GM23338 (cell line): ENCODE measurements at regions not wholly inside any gene's neighbourhood (a gene's known extent, or its start where the extent isn't known, plus 50 kb on each side); places are given as distances from the start of the nearest gene placed in this dataset.

ENCODE experiments used
- ATAC-seq: fragments of 200-7000 bp; cut with Tn5 transposase; 3 replicates; pipeline ENCODE4 v1.9.1; 2020
- DNase-seq: peaks from one replicate; pipeline ENCODE4 v3.0.0-alpha.2; 2015; ENCODE audit warnings: low spot score
- H2AFZ ChIP-seq: fragments of 200-600 bp; sonication (generic); 2 replicates; pipeline ENCODE4 v1.8.0; 2016; ENCODE audit warnings: antibody characterized with exemption, mild to moderate bottlenecking, moderate library complexity
- H3F3A ChIP-seq: fragments of 200-600 bp; sonication (generic); replicated peaks from 2 replicates; pipeline ENCODE4 v1.8.0; 2017; ENCODE audit warnings: antibody characterized with exemption, mixed run types, low read depth
- H3K27ac ChIP-seq: fragments of 200-600 bp; sonication (generic); 2 replicates; pipeline ENCODE4 v1.6.1; 2016; ENCODE audit warnings: low read depth
- H3K27me3 ChIP-seq: fragments of 200-600 bp; sonication (generic); 2 replicates; pipeline ENCODE4 v1.8.0; 2016; ENCODE audit warnings: mild to moderate bottlenecking, mixed run types, moderate library complexity; ENCODE audit not compliant: insufficient read depth
- H3K36me3 ChIP-seq: fragments of 200-600 bp; sonication (generic); 2 replicates; pipeline ENCODE4 v1.8.0; 2016; ENCODE audit warnings: mild to moderate bottlenecking; ENCODE audit not compliant: insufficient read depth
- H3K4me1 ChIP-seq: fragments of 200-600 bp; sonication (generic); 2 replicates; pipeline ENCODE4 v1.8.0; 2016; ENCODE audit warnings: mild to moderate bottlenecking, moderate library complexity; ENCODE audit not compliant: insufficient read depth
- H3K4me2 ChIP-seq: fragments of 200-600 bp; sonication (generic); 2 replicates; pipeline ENCODE4 v1.7.1; 2017; ENCODE audit warnings: mixed run types
- H3K4me3 ChIP-seq: fragments of 200-600 bp; sonication (generic); 2 replicates; pipeline ENCODE4 v1.6.1; 2016; ENCODE audit warnings: mixed run types
- H3K79me2 ChIP-seq: fragments of 200-600 bp; sonication (generic); replicated peaks from 2 replicates; pipeline ENCODE4 v1.8.0; 2017; ENCODE audit warnings: mild to moderate bottlenecking; ENCODE audit not compliant: insufficient read depth
- H3K9me2 ChIP-seq: fragments of 200-600 bp; sonication (generic); 2 replicates; pipeline ENCODE4 v1.8.0; 2017; ENCODE audit not compliant: insufficient read depth
- H4K20me1 ChIP-seq: fragments of 200-600 bp; sonication (generic); replicated peaks from 2 replicates; pipeline ENCODE4 v1.8.0; 2017; ENCODE audit warnings: mild to moderate bottlenecking; ENCODE audit not compliant: insufficient read depth
- H3K27ac Mint-ChIP-seq: 2 replicates; pipeline ENCODE4 v1.8.0; 2020; ENCODE audit warnings: inconsistent platforms, mild to moderate bottlenecking, moderate library complexity, mixed read lengths
- H3K27me3 Mint-ChIP-seq: 3 replicates; pipeline ENCODE4 v1.8.0; 2022; ENCODE audit warnings: low read depth, mild to moderate bottlenecking, moderate library complexity, mixed read lengths, inconsistent platforms; ENCODE audit not compliant: insufficient read depth, poor library complexity
- H3K36me3 Mint-ChIP-seq: 3 replicates; pipeline ENCODE4 v1.8.0; 2021; ENCODE audit warnings: low read depth, mild to moderate bottlenecking, inconsistent platforms, moderate library complexity, mixed read lengths
- H3K4me1 Mint-ChIP-seq: 3 replicates; pipeline ENCODE4 v1.8.0; 2020; ENCODE audit warnings: mild to moderate bottlenecking, inconsistent platforms, mixed read lengths
- H3K4me3 Mint-ChIP-seq: 3 replicates; pipeline ENCODE4 v1.8.0; 2021; ENCODE audit warnings: moderate library complexity, mild to moderate bottlenecking, inconsistent platforms, mixed read lengths
- H3K9me3 Mint-ChIP-seq: 3 replicates; pipeline ENCODE4 v1.8.0; 2020; ENCODE audit warnings: moderate library complexity, mild to moderate bottlenecking, inconsistent platforms, mixed read lengths
- ETS1 ChIP-seq: IDR thresholded peaks from 2 replicates; pipeline ENCODE4 v1.6.1; 2016; ENCODE audit warnings: antibody characterized with exemption
- EZH2 ChIP-seq: fragments of 200-600 bp; sonication (generic); IDR thresholded peaks from one replicate; pipeline ENCODE4 v1.8.0; 2017; ENCODE audit warnings: antibody characterized with exemption, mild to moderate bottlenecking, low read depth; ENCODE audit not compliant: unreplicated experiment
- JUNB ChIP-seq: IDR thresholded peaks from one replicate; pipeline ENCODE4 v1.6.1; 2016; ENCODE audit warnings: antibody characterized with exemption; ENCODE audit not compliant: unreplicated experiment
- NANOG ChIP-seq: IDR thresholded peaks from 2 replicates; pipeline ENCODE4 v1.6.1; 2016; ENCODE audit warnings: antibody characterized with exemption, borderline replicate concordance
- POLR2AphosphoS5 ChIP-seq: IDR thresholded peaks from 2 replicates; pipeline ENCODE4 v1.6.1; 2016; ENCODE audit warnings: antibody characterized with exemption, low read depth
- ZNF114 ChIP-seq: fragments of 250-450 bp; sonication (Bioruptor Pico); IDR thresholded peaks from 2 replicates; pipeline ENCODE4 v1.5.0; 2020; ENCODE audit warnings: mild to moderate bottlenecking, moderate library complexity
- ZNF331 ChIP-seq: fragments of 250-450 bp; sonication (Bioruptor Pico); IDR thresholded peaks from 2 replicates; pipeline ENCODE4 v1.5.0; 2020; ENCODE audit warnings: low read depth, mild to moderate bottlenecking, moderate library complexity
- TF ChIP-seq, protein P1 (sequence below), 2 experiments: fragments of 200-600 bp in 1 of 2; sonication (generic) in 1 of 2; conservative IDR thresholded peaks; 2 replicates each; pipeline versions ENCODE4 v1.5.1 to v1.6.1; 2016 to 2017; ENCODE audit warnings: antibody characterized with exemption in 2 of 2, low read depth in 2 of 2, mild to moderate bottlenecking in 2 of 2, moderate library complexity in 1 of 2
- TF ChIP-seq, protein P2 (sequence below): IDR thresholded peaks from one replicate; pipeline ENCODE4 v1.6.1; 2018; ENCODE audit warnings: antibody characterized with exemption; ENCODE audit not compliant: unreplicated experiment

GRCh38 chr7:91345449-91345848, 81.2 kb downstream of the FZD1 start (continued):
- TF ChIP-seq, protein P1, sequence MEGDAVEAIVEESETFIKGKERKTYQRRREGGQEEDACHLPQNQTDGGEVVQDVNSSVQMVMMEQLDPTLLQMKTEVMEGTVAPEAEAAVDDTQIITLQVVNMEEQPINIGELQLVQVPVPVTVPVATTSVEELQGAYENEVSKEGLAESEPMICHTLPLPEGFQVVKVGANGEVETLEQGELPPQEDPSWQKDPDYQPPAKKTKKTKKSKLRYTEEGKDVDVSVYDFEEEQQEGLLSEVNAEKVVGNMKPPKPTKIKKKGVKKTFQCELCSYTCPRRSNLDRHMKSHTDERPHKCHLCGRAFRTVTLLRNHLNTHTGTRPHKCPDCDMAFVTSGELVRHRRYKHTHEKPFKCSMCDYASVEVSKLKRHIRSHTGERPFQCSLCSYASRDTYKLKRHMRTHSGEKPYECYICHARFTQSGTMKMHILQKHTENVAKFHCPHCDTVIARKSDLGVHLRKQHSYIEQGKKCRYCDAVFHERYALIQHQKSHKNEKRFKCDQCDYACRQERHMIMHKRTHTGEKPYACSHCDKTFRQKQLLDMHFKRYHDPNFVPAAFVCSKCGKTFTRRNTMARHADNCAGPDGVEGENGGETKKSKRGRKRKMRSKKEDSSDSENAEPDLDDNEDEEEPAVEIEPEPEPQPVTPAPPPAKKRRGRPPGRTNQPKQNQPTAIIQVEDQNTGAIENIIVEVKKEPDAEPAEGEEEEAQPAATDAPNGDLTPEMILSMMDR (conservative IDR thresholded peaks at IDR 0.05; ENCODE audit: low read depth in 2 of 2): no peak
- TF ChIP-seq EZH2 (no peak), POLR2AphosphoS5 (no peak), JUNB (no peak)

DNA sequence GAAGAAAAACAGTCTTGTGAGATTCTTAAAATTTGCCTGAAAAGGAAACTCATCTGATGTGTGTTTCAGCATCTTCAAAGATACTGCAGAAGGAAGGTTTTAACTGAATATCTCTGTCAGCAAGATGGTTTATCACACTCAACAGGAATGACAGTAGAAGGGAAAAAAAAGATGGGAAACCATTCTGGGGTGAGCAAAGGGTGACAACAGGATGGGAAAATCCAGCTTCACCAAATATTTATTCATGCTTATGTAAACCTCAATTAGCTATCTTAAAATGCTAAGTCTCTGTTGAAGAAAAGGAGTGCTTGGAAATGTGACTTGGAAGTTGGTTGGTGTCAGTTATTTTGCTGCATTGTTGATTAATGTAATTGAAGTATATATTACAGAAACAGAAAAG, 82.2 kb downstream of the FZD1 start:
- Histone ChIP-seq H4K20me1 (no peaks in the 10 kb centered on the region), H3K36me3 (no peaks in the 10 kb centered on the region), H3K79me2 (no peaks in the 10 kb centered on the region), H2AFZ (no peak overlapping the region), H3K4me2 (no peak overlapping the region), H3F3A (no peaks in the 10 kb centered on the region), H3K27me3 (peaks cover 36% of the 10 kb centered on the region), H3K27ac (no peak overlapping the region), H3K9me2 (0 out of 2 replicates have a peak, but pooled peaks cover 2% of the 10 kb centered on the region), H3K4me3 (no peak overlapping the region), H3K4me1 (no peaks in the 10 kb centered on the region)
- no peak overlapping the region for H3K4me3 Mint-ChIP-seq
- DNase-seq (no peak), ATAC-seq (no peak)
- no peaks in the 10 kb centered on the region for H3K36me3 Mint-ChIP-seq
- H3K27me3 Mint-ChIP-seq: peaks cover 16% of the 10 kb centered on the region
- no peaks in the 10 kb centered on the region for H3K9me3 Mint-ChIP-seq
- no peak for TF ChIP-seq NANOG
- TF ChIP-seq, protein P2, sequence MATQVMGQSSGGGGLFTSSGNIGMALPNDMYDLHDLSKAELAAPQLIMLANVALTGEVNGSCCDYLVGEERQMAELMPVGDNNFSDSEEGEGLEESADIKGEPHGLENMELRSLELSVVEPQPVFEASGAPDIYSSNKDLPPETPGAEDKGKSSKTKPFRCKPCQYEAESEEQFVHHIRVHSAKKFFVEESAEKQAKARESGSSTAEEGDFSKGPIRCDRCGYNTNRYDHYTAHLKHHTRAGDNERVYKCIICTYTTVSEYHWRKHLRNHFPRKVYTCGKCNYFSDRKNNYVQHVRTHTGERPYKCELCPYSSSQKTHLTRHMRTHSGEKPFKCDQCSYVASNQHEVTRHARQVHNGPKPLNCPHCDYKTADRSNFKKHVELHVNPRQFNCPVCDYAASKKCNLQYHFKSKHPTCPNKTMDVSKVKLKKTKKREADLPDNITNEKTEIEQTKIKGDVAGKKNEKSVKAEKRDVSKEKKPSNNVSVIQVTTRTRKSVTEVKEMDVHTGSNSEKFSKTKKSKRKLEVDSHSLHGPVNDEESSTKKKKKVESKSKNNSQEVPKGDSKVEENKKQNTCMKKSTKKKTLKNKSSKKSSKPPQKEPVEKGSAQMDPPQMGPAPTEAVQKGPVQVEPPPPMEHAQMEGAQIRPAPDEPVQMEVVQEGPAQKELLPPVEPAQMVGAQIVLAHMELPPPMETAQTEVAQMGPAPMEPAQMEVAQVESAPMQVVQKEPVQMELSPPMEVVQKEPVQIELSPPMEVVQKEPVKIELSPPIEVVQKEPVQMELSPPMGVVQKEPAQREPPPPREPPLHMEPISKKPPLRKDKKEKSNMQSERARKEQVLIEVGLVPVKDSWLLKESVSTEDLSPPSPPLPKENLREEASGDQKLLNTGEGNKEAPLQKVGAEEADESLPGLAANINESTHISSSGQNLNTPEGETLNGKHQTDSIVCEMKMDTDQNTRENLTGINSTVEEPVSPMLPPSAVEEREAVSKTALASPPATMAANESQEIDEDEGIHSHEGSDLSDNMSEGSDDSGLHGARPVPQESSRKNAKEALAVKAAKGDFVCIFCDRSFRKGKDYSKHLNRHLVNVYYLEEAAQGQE: no peak
- H3K27ac Mint-ChIP-seq: no peak overlapping the region
- no peaks in the 10 kb centered on the region for H3K4me1 Mint-ChIP-seq

DNA sequence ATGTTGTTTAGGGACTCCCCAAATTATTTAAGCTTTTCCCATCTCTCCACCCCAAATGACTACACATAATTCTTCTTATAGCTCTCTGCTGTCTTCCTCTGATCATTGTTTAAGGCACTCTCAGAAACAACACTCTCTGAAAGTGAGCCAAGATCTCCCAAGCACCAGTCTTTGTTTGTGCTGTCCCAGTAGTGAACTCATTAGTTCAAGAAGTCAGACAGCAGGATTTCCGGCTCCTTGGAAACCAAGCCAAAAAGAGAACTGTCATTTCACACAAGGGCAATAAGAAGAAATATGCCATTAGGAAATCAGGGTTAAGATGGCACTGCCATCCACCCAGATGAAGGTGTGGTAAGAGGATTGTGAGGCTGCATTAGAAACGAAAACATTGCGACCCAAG, 83.1 kb downstream of the FZD1 start:
- Histone ChIP-seq H4K20me1 (no peaks in the 10 kb centered on the region), H3K4me1 (no peaks in the 10 kb centered on the region), H3K9me2 (no peaks in the 10 kb centered on the region), H3F3A (no peaks in the 10 kb centered on the region), H3K27ac (no peak overlapping the region), H2AFZ (no peak overlapping the region), H3K36me3 (no peaks in the 10 kb centered on the region), H3K27me3 (peaks cover 44% of the 10 kb centered on the region), H3K4me3 (no peak overlapping the region), H3K4me2 (no peak overlapping the region), H3K79me2 (no peaks in the 10 kb centered on the region)
- DNase-seq: no peak
- Mint-ChIP-seq H3K27ac (no peak overlapping the region), H3K4me3 (no peak overlapping the region), H3K9me3 (no peaks in the 10 kb centered on the region), H3K36me3 (no peaks in the 10 kb centered on the region), H3K4me1 (no peaks in the 10 kb centered on the region), H3K27me3 (peaks cover 20% of the 10 kb centered on the region)
- ATAC-seq: no peak
- no peak for TF ChIP-seq ZNF114 (CRISPR knock-in tag)
- TF ChIP-seq EZH2: no peak
- no peak for TF ChIP-seq ETS1
- TF ChIP-seq, protein P1 (conservative IDR thresholded peaks at IDR 0.05; ENCODE audit: low read depth in 2 of 2): no peak
- no peak for TF ChIP-seq ZNF331 (CRISPR knock-in tag)
